GM23248 (cell line): ENCODE measurements at regions not wholly inside any gene's neighbourhood (a gene's known extent, or its start where the extent isn't known, plus 50 kb on each side); places are given as distances from the start of the nearest gene placed in this dataset.
"Not testable (repeated sequence)": the region's sequence is repeated elsewhere in the genome, so short reads cannot be mapped to it uniquely, and the experiment has no call there.

Experiments
- DNase-seq: peaks from one replicate; pipeline ENCODE4 v3.0.0-alpha.2; 2015
- H2AFZ ChIP-seq: fragments of 200-600 bp; sonication (generic); 2 replicates; pipeline ENCODE4 v1.6.1; 2016; ENCODE audit warnings: antibody characterized with exemption
- H3F3A ChIP-seq: fragments of 200-600 bp; sonication (generic); 2 replicates; pipeline ENCODE4 v1.6.1; 2016; ENCODE audit warnings: mild to moderate bottlenecking, antibody characterized with exemption, mixed run types; ENCODE audit not compliant: insufficient read depth
- H3K27ac ChIP-seq: fragments of 200-600 bp; sonication (generic); 2 replicates; pipeline ENCODE4 v1.5.1; 2016; ENCODE audit warnings: mild to moderate bottlenecking
- H3K27me3 ChIP-seq: fragments of 200-600 bp; sonication (generic); replicated peaks from 2 replicates; pipeline ENCODE4 v1.6.1; 2016; ENCODE audit warnings: mild to moderate bottlenecking; ENCODE audit not compliant: insufficient read depth
- H3K36me3 ChIP-seq: fragments of 200-600 bp; sonication (generic); 2 replicates; pipeline ENCODE4 v1.6.1; 2016; ENCODE audit warnings: low read depth, mild to moderate bottlenecking
- H3K4me1 ChIP-seq: fragments of 200-600 bp; sonication (generic); 2 replicates; pipeline ENCODE4 v1.6.1; 2016; ENCODE audit warnings: mild to moderate bottlenecking; ENCODE audit not compliant: insufficient read depth
- H3K4me2 ChIP-seq: fragments of 200-600 bp; sonication (generic); one replicate; pipeline ENCODE4 v1.6.1; 2016; ENCODE audit warnings: mild to moderate bottlenecking; ENCODE audit not compliant: unreplicated experiment
- H3K4me3 ChIP-seq: fragments of 200-600 bp; sonication (generic); 2 replicates; pipeline ENCODE4 v1.5.1; 2016; ENCODE audit warnings: mild to moderate bottlenecking
- H3K79me2 ChIP-seq: fragments of 200-600 bp; sonication (generic); 2 replicates; pipeline ENCODE4 v1.6.1; 2016; ENCODE audit warnings: mild to moderate bottlenecking; ENCODE audit not compliant: insufficient read depth
- H3K9ac ChIP-seq: fragments of 200-600 bp; sonication (generic); 2 replicates; pipeline ENCODE4 v1.6.1; 2016; ENCODE audit warnings: mild to moderate bottlenecking
- H3K9me2 ChIP-seq: fragments of 200-600 bp; sonication (generic); 2 replicates; pipeline ENCODE4 v1.6.1; 2016; ENCODE audit warnings: mixed run types, mild to moderate bottlenecking, moderate library complexity; ENCODE audit not compliant: insufficient read depth
- H3K9me3 ChIP-seq: fragments of 200-600 bp; sonication (generic); one replicate; pipeline ENCODE4 v1.6.1; 2017; ENCODE audit warnings: low read depth
- H4K20me1 ChIP-seq: fragments of 200-600 bp; sonication (generic); 2 replicates; pipeline ENCODE4 v1.6.0; 2016; ENCODE audit not compliant: insufficient read depth
- EZH2 ChIP-seq: fragments of 200-600 bp; sonication (generic); IDR thresholded peaks from 2 replicates; pipeline ENCODE4 v1.6.1; 2018; ENCODE audit warnings: antibody characterized with exemption, mild to moderate bottlenecking; ENCODE audit not compliant: insufficient read depth, poor library complexity, severe bottlenecking
- EZH2phosphoT487 ChIP-seq: fragments of 200-600 bp; sonication (generic); IDR thresholded peaks from 2 replicates; pipeline ENCODE4 v1.6.1; 2018; ENCODE audit warnings: antibody characterized with exemption, moderate library complexity, mild to moderate bottlenecking, low read depth; ENCODE audit not compliant: insufficient read depth
- WGBS, 2 experiments: methylation state at CpG; one replicate each; pipeline ENCODE4 v1.1.6; 2015 to 2017; ENCODE audit warnings: low lambda C conversion rate in 2 of 2, low coverage in 1 of 2; ENCODE audit errors: missing lambda C conversion rate in 2 of 2; 5-methylcytosine and 5-hydroxymethylcytosine counted together
- in situ Hi-C: fragments of 300-500 bp; cut with MboI; formaldehyde crosslinking; loops from 2 replicates; pipeline ENCODE4 v1.15.0; 2020

DNA sequence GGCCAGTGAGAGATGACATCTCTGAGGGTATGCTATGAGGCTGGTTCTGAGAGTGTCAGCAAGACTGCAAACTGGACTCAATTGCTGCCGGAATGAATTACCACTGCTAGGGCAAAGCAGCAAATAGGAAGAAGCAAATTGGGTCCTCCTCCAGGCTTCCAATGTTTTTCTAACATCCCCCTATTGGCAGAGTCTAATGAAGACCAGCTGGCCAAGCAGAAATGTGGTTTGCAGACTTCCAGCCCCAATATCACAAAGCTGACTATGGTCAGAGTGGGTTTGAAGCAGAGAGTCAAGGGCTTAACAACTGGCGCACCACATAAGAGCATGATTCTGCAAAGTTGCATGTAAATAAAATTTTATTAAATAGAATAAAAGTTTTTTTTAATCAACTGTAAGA, 225.4 kb upstream of the GLRA2 start:
- no peak for DNase-seq
- no peaks in the 10 kb centered on the region for H3K27me3 ChIP-seq

DNA sequence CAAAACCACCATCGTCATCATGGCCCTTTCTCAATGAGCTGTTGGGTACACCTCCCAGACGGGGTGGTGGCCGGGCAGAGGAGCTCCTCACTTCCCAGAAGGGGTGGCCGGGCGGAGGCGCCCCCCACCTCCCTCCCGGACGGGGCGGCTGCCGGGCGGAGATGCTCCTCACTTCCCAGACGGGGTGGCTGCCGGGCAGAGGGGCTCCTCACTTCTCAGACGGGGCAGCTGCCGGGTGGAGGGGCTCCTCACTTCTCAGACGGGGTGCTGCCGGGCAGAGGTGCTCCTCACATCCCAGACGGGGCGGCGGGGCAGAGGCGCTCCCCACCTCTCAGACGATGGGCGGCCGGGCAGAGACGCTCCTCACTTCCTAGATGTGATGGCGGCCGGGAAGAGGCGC, 226.8 kb upstream of the GLRA2 start:
- H3K36me3 ChIP-seq, H3F3A ChIP-seq, H3K27ac ChIP-seq, H3K4me1 ChIP-seq, H3K9ac ChIP-seq, in situ Hi-C loops, H3K4me2 ChIP-seq, DNase-seq, H3K4me3 ChIP-seq, H2AFZ ChIP-seq, H4K20me1 ChIP-seq, H3K9me2 ChIP-seq, H3K27me3 ChIP-seq, H3K9me3 ChIP-seq, H3K79me2 ChIP-seq: not testable (repeated sequence)
- WGBS, 2 experiments, result 41% methylated on average over 6 of the region's 28 CpGs; no CpG with 5 or more reads in 1 of the 2 experiments

More for the DNA sequence above, 225.4 kb upstream of the GLRA2 start:
- Histone ChIP-seq H4K20me1 (no peaks in the 10 kb centered on the region), H3K4me1 (no peaks in the 10 kb centered on the region), H3K9me3 (no peaks in the 10 kb centered on the region), H2AFZ (no peak overlapping the region), H3K4me3 (no peak overlapping the region), H3K79me2 (no peaks in the 10 kb centered on the region), H3K36me3 (no peaks in the 10 kb centered on the region), H3K27ac (no peak overlapping the region), H3K4me2 (no peak overlapping the region), H3F3A (no peaks in the 10 kb centered on the region), H3K9me2 (no peaks in the 10 kb centered on the region), H3K9ac (no peak overlapping the region)
- TF ChIP-seq EZH2phosphoT487 (no peak), EZH2 (no peak)
- WGBS, 2 experiments, result 32 to 36% methylated on average over 2 of the region's 2 CpGs
- in situ Hi-C loops, result no loop called here

DNA sequence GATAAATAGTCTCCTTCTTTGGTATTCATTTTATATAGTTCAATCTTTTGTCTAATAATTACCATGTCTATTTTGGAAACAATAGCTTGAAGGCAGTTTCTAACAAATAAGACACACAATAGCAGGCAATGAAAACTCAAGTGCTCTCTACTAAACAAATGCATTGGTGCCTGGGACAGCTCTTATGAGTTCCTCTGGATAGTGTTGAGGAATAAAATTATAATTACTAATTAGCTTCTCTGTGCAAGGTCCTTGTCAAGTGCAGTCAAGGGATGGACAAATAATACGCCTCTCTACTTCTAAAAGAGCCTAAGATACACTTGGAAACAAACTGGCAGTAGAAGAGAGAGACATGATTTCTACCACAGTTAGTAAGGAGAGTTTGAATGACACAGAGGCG, 229.0 kb upstream of the GLRA2 start:
- Histone ChIP-seq H3K27ac (no peak overlapping the region), H2AFZ (no peak overlapping the region), H3K4me3 (no peak overlapping the region), H3K27me3 (no peaks in the 10 kb centered on the region), H3K9me2 (no peaks in the 10 kb centered on the region), H3K4me1 (no peaks in the 10 kb centered on the region), H3F3A (no peaks in the 10 kb centered on the region), H3K4me2 (no peak overlapping the region), H3K9ac (no peak overlapping the region), H3K36me3 (no peaks in the 10 kb centered on the region), H3K9me3 (no peaks in the 10 kb centered on the region), H4K20me1 (no peaks in the 10 kb centered on the region), H3K79me2 (no peaks in the 10 kb centered on the region)
- in situ Hi-C loops, result no loop called here
- DNase-seq, result no peak
- WGBS, 2 experiments, result 24 to 36% methylated on average over 2 of the region's 2 CpGs
- TF ChIP-seq EZH2phosphoT487, result no peak

DNA sequence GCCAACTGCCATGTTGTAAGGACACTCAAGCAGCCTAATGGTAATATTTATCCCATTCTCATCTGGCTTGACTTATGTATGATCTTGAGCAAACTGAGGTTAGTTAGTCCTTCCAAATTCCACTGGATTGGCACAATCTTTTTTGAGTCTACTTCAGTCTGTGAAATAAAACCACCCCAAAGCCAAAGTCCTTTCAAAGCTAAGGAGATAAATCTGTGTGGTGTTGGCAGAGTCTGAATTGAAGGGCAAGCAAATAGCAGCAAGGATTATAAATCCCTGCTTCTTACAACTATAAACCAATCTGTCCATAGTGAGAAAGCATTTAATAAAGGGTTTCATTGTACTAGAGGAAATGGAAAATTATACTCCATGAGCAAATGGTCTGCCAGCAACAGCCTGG, 233.9 kb upstream of the GLRA2 start:
- H3K36me3 ChIP-seq, result no peaks in the 10 kb centered on the region
- no peak overlapping the region for H3K4me3 ChIP-seq
- H3F3A ChIP-seq, result no peaks in the 10 kb centered on the region
- no peaks in the 10 kb centered on the region for H3K79me2 ChIP-seq
- no peak overlapping the region for H3K4me2 ChIP-seq
- H3K4me1 ChIP-seq, result no peaks in the 10 kb centered on the region
- no peak for DNase-seq
- no peak overlapping the region for H3K27ac ChIP-seq
- H3K9me2 ChIP-seq, result no peaks in the 10 kb centered on the region
- TF ChIP-seq EZH2phosphoT487 (no peak), EZH2 (no peak)
- H3K27me3 ChIP-seq, result no peaks in the 10 kb centered on the region
- no peak overlapping the region for H2AFZ ChIP-seq
- no peak overlapping the region for H3K9ac ChIP-seq
- H4K20me1 ChIP-seq, result no peaks in the 10 kb centered on the region
- H3K9me3 ChIP-seq, result no peaks in the 10 kb centered on the region
- in situ Hi-C loops, result no loop called here

DNA sequence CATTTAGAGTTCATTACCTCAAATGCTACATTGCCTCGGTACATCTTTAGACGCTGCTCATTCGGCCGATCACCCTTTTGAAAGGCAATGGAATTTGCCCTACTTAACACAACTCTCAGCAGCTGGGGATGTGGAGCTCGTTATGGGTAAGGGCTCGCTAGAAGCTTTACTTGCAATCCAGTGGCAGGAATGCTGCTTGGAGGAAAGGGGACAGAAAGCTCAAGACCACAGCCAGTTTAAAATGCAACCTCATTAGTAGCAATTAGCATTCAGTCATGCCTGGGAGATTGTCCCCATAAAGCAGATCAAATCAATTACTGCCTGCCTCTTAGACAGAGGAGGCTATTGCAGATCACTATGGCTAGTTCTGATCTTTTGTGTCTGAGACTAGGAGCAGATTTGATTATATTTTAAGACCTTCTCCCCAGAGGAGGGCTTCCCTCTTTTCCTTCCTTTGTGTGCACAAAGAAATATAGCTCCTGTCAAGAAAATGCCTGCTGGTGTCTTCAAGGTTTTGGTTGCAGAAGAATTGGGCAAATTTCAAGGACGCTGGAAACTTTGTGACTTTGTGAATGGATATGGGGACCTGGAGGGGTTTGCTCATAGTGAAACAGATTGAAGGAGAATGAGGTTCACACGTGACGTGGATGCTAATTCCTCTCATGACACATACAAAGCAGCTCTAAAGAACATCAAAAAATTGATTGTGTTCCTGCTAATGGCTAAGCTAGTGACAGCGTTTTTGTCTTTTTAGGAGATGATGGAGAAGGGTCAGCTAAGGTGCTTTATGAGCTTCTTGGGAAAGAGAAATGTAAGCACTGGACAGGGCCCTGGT, 237.5 kb upstream of the GLRA2 start:
- no peak overlapping the region for H3K9ac ChIP-seq
- no peak overlapping the region for H3K4me3 ChIP-seq
- H3K79me2 ChIP-seq, result no peaks in the 10 kb centered on the region
- H3K9me2 ChIP-seq, result no peaks in the 10 kb centered on the region
- no peak overlapping the region for H3K27ac ChIP-seq
- H4K20me1 ChIP-seq, result no peaks in the 10 kb centered on the region
- TF ChIP-seq EZH2phosphoT487 (no peak), EZH2 (no peak)
- no peaks in the 10 kb centered on the region for H3F3A ChIP-seq
- no peaks in the 10 kb centered on the region for H3K4me1 ChIP-seq
- no peaks in the 10 kb centered on the region for H3K36me3 ChIP-seq
- H3K9me3 ChIP-seq, result no peaks in the 10 kb centered on the region
- no peak overlapping the region for H3K4me2 ChIP-seq
- in situ Hi-C loops, result no loop called here
- no peaks in the 10 kb centered on the region for H3K27me3 ChIP-seq
- no peak overlapping the region for H2AFZ ChIP-seq
- 27 to 31% methylated on average over 10 of the region's 10 CpGs for WGBS, 2 experiments
- no peak for DNase-seq
